HEK293 (cell line): ENCODE measurements at regions not wholly inside any gene's neighbourhood (a gene's known extent, or its start where the extent isn't known, plus 50 kb on each side); places are given as distances from the start of the nearest gene placed in this dataset.

ENCODE experiments used
- CTCF ChIA-PET: fragments of 350-600 bp; formaldehyde crosslinking; extraction: SDS; loops from one replicate; lab custom pipeline; 2021; ENCODE audit warnings: antibody characterized with exemption; lab: Yijun Ruan, JAX
- POLR2A ChIA-PET: fragments of 300-600 bp; formaldehyde crosslinking; extraction: SDS; loops from one replicate; lab custom pipeline; 2020; ENCODE audit warnings: antibody characterized with exemption, inconsistent platforms; lab: Yijun Ruan, JAX
- H3K27ac ChIP-seq: fragments of 200-500 bp; sonication (Bioruptor generic); 2 replicates; pipeline ENCODE4 v1.5.1; 2014; ENCODE audit warnings: low read depth, low read length, control low read depth, inconsistent platforms; ENCODE audit errors: extremely low read depth
- H3K36me3 ChIP-seq, 2 experiments: fragments of 200-500 bp in 1 of 2; sonication (Bioruptor generic) in 1 of 2; 1 replicate in 1 of 2; 2 replicates in 1 of 2; pipeline ENCODE4 v1.5.1; 2014 to 2017; ENCODE audit warnings: inconsistent platforms in 2 of 2, low read length in 2 of 2; ENCODE audit not compliant: control insufficient read depth in 2 of 2, insufficient read depth in 1 of 2
- H3K4me1 ChIP-seq: fragments of 200-500 bp; sonication (Bioruptor generic); 2 replicates; pipeline ENCODE4 v1.5.1; 2014; ENCODE audit warnings: mild to moderate bottlenecking, low read length, inconsistent platforms; ENCODE audit not compliant: control insufficient read depth, insufficient read depth
- H3K4me3 ChIP-seq: 2 replicates; pipeline ENCODE4 v1.5.1; 2011; ENCODE audit warnings: low read depth, mild to moderate bottlenecking, control low read depth, low read length, moderate library complexity
- H3K9me3 ChIP-seq: fragments of 200-500 bp; sonication (Bioruptor generic); 2 replicates; pipeline ENCODE4 v1.5.1; 2014; ENCODE audit warnings: low read depth, low read length, inconsistent platforms; ENCODE audit not compliant: control insufficient read depth, insufficient read depth
- BCL11A ChIP-seq: fragments of 450-650 bp; formaldehyde crosslinking; IDR thresholded peaks from 2 replicates; pipeline ENCODE4 v1.5.1; 2016; ENCODE audit warnings: low read depth, missing biosample characterization, missing genetic modification characterization
- KLF1 ChIP-seq: fragments of 450-650 bp; formaldehyde crosslinking; IDR thresholded peaks from 2 replicates; pipeline ENCODE4 v1.5.1; 2016; ENCODE audit warnings: missing biosample characterization, missing genetic modification characterization
- KLF8 ChIP-seq: fragments of 450-650 bp; formaldehyde crosslinking; IDR thresholded peaks from 2 replicates; pipeline ENCODE4 v1.5.1; 2016; ENCODE audit warnings: missing biosample characterization, missing genetic modification characterization
- SETDB1 ChIP-seq: IDR thresholded peaks from one replicate; pipeline ENCODE4 v1.6.1; 2017; ENCODE audit warnings: mild to moderate bottlenecking, low read length, moderate library complexity, mixed read lengths; ENCODE audit not compliant: insufficient read length
- TRIM28 ChIP-seq: IDR thresholded peaks from 2 replicates; pipeline ENCODE4 v1.6.1; 2011; ENCODE audit warnings: low read length, control low read depth, borderline replicate concordance
- WT1 ChIP-seq: fragments of 450-650 bp; formaldehyde crosslinking; IDR thresholded peaks from 2 replicates; pipeline ENCODE4 v1.5.1; 2016; ENCODE audit warnings: missing biosample characterization, missing genetic modification characterization
- YY1 ChIP-seq: fragments of 450-650 bp; formaldehyde crosslinking; IDR thresholded peaks from 2 replicates; pipeline ENCODE4 v1.5.1; 2018; ENCODE audit warnings: missing biosample characterization, missing genetic modification characterization
- ZBTB20 ChIP-seq: fragments of 450-650 bp; formaldehyde crosslinking; IDR thresholded peaks from 2 replicates; pipeline ENCODE4 v1.5.1; 2016; ENCODE audit warnings: missing biosample characterization, missing genetic modification characterization
- ZNF10 ChIP-seq: fragments of 450-650 bp; formaldehyde crosslinking; IDR thresholded peaks from 2 replicates; pipeline ENCODE4 v1.5.1; 2017; ENCODE audit warnings: missing biosample characterization, missing genetic modification characterization
- ZNF114 ChIP-seq: fragments of 450-650 bp; formaldehyde crosslinking; IDR thresholded peaks from 2 replicates; pipeline ENCODE4 v1.5.0; 2017; ENCODE audit warnings: missing biosample characterization, missing genetic modification characterization
- ZNF155 ChIP-seq: fragments of 450-650 bp; formaldehyde crosslinking; IDR thresholded peaks from 2 replicates; pipeline ENCODE4 v1.5.1; 2016; ENCODE audit warnings: missing biosample characterization, missing genetic modification characterization
- ZNF214 ChIP-seq: fragments of 450-650 bp; formaldehyde crosslinking; IDR thresholded peaks from 2 replicates; pipeline ENCODE4 v1.5.1; 2017; ENCODE audit warnings: missing biosample characterization, mild to moderate bottlenecking, missing genetic modification characterization, borderline replicate concordance
- ZNF248 ChIP-seq: fragments of 450-650 bp; formaldehyde crosslinking; IDR thresholded peaks from 2 replicates; pipeline ENCODE4 v1.5.1; 2017; ENCODE audit warnings: missing biosample characterization, missing genetic modification characterization
- ZNF302 ChIP-seq: fragments of 450-650 bp; formaldehyde crosslinking; IDR thresholded peaks from 2 replicates; pipeline ENCODE4 v1.5.1; 2016; ENCODE audit warnings: missing biosample characterization, missing genetic modification characterization, low read depth
- ZNF335 ChIP-seq: fragments of 450-650 bp; formaldehyde crosslinking; conservative IDR thresholded peaks from 2 replicates; pipeline ENCODE4 v1.5.1; 2016; ENCODE audit warnings: missing biosample characterization, missing genetic modification characterization
- ZNF341 ChIP-seq: fragments of 450-650 bp; formaldehyde crosslinking; IDR thresholded peaks from 2 replicates; pipeline ENCODE4; 2016; ENCODE audit warnings: low read depth, missing biosample characterization, missing genetic modification characterization
- ZNF350 ChIP-seq: fragments of 450-650 bp; formaldehyde crosslinking; IDR thresholded peaks from 2 replicates; pipeline ENCODE4 v1.5.0; 2017; ENCODE audit warnings: missing biosample characterization, mild to moderate bottlenecking, missing genetic modification characterization
- ZNF354C ChIP-seq: fragments of 450-650 bp; formaldehyde crosslinking; IDR thresholded peaks from 2 replicates; pipeline ENCODE4 v1.5.1; 2016; ENCODE audit warnings: missing biosample characterization, missing genetic modification characterization, low read depth, borderline replicate concordance
- ZNF48 ChIP-seq: fragments of 450-650 bp; formaldehyde crosslinking; IDR thresholded peaks from 2 replicates; pipeline ENCODE4 v1.5.1; 2016; ENCODE audit warnings: missing biosample characterization, missing genetic modification characterization
- ZNF514 ChIP-seq: fragments of 450-650 bp; formaldehyde crosslinking; IDR thresholded peaks from 2 replicates; pipeline ENCODE4 v1.5.1; 2016; ENCODE audit warnings: missing biosample characterization, missing genetic modification characterization
- ZNF560 ChIP-seq: fragments of 450-650 bp; formaldehyde crosslinking; IDR thresholded peaks from 2 replicates; pipeline ENCODE4 v1.5.1; 2017; ENCODE audit warnings: missing biosample characterization, missing genetic modification characterization, borderline replicate concordance
- ZNF561 ChIP-seq: fragments of 450-650 bp; IDR thresholded peaks from 2 replicates; pipeline ENCODE4 v1.5.1; 2018; ENCODE audit warnings: missing biosample characterization, missing genetic modification characterization, borderline replicate concordance
- ZNF571 ChIP-seq: fragments of 450-650 bp; formaldehyde crosslinking; IDR thresholded peaks from 2 replicates; pipeline ENCODE4 v1.5.0; 2017; ENCODE audit warnings: missing biosample characterization, missing genetic modification characterization
- ZNF610 ChIP-seq: fragments of 450-650 bp; formaldehyde crosslinking; IDR thresholded peaks from 2 replicates; pipeline ENCODE4 v1.5.1; 2016; ENCODE audit warnings: missing biosample characterization, missing genetic modification characterization, borderline replicate concordance
- ZNF639 ChIP-seq: fragments of 450-650 bp; formaldehyde crosslinking; IDR thresholded peaks from 2 replicates; pipeline ENCODE4 v1.5.1; 2016; ENCODE audit warnings: missing biosample characterization, missing genetic modification characterization
- ZNF660 ChIP-seq: fragments of 450-650 bp; IDR thresholded peaks from 2 replicates; pipeline ENCODE4 v1.5.1; 2018; ENCODE audit warnings: missing biosample characterization, mild to moderate bottlenecking, missing genetic modification characterization
- ZNF768 ChIP-seq: fragments of 450-650 bp; formaldehyde crosslinking; IDR thresholded peaks from 2 replicates; pipeline ENCODE4 v1.5.1; 2018; ENCODE audit warnings: missing biosample characterization, mild to moderate bottlenecking, missing genetic modification characterization
- ZNF792 ChIP-seq: fragments of 450-650 bp; formaldehyde crosslinking; IDR thresholded peaks from 2 replicates; pipeline ENCODE4 v1.5.1; 2016; ENCODE audit warnings: missing biosample characterization, missing genetic modification characterization
- TF ChIP-seq, protein P1 (sequence below): fragments of 450-650 bp; IDR thresholded peaks from 2 replicates; pipeline ENCODE4 v1.5.1; 2018; ENCODE audit warnings: missing biosample characterization, missing genetic modification characterization

GRCh38 chr2:172332507-172332906 lies 94.9 kb upstream of the ITGA6 start (continued):
- no peak for TF ChIP-seq ZNF335
- no peak for TF ChIP-seq ZNF660
- no peak for TF ChIP-seq WT1 (tag by site-specific recombination)
- no peak for TF ChIP-seq ZNF350 (tag by site-specific recombination)
- no peak for TF ChIP-seq ZNF341 (tag by site-specific recombination)
- no peak for TF ChIP-seq ZNF155 (tag by site-specific recombination)
- TF ChIP-seq ZNF248: no peak
- no peak for TF ChIP-seq ZNF560 (tag by site-specific recombination)
- TF ChIP-seq ZNF354C (tag by site-specific recombination): no peak

- Histone ChIP-seq H3K4me1 (no peaks in the 10 kb centered on the region), H3K4me3 (no peak overlapping the region), H3K27ac (no peak overlapping the region), H3K9me3 (no peaks in the 10 kb centered on the region), H3K36me3 (no peaks in the 10 kb centered on the region)
- TF ChIP-seq ZNF639 (tag by site-specific recombination) (no peak), ZNF302 (tag by site-specific recombination) (no peak), YY1 (tag by site-specific recombination) (no peak), ZNF114 (tag by site-specific recombination) (no peak)
- ChIA-PET POLR2A (no interaction called here), CTCF (no interaction called here)
These were observed 94.0 kb upstream of the ITGA6 start for GRCh38 chr2:172333235-172333977.

GRCh38 chr2:172333978-172334330 lies 93.4 kb upstream of the ITGA6 start:
- TF ChIP-seq TRIM28: no peak
- H3K9me3 ChIP-seq: no peaks in the 10 kb centered on the region
- no peaks in the 10 kb centered on the region for H3K36me3 ChIP-seq
- ChIA-PET CTCF (no interaction called here), POLR2A (no interaction called here)
- H3K4me1 ChIP-seq: no peaks in the 10 kb centered on the region
- no peak overlapping the region for H3K27ac ChIP-seq
- no peak overlapping the region for H3K4me3 ChIP-seq

DNA sequence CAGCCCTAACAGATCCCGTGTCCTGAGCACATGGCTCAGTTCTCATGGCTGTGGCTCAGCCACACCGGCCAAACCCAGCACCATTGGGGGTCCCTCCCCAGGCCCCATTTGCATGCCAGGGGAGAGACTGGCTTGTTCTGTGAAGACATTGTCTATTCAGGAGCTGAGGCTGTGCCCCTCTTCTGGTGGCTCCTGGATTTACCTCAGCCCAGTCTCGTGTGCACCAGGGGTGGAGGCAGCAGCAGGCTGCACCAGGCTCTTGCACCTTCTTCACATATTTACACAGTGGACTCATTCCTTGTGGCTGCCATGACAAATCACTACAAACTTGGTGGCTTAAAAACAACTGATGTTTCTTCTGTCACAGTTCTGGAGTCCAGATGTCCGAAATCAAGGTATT lies 92.4 kb upstream of the ITGA6 start:
- CTCF ChIA-PET: no interaction called here
- Histone ChIP-seq H3K4me3 (no peak overlapping the region), H3K36me3 (no peaks in the 10 kb centered on the region), H3K9me3 (no peaks in the 10 kb centered on the region), H3K4me1 (no peaks in the 10 kb centered on the region), H3K27ac (no peak overlapping the region)
- POLR2A ChIA-PET: no interaction called here
- TF ChIP-seq ZNF214 (tag by site-specific recombination) (no peak), ZNF561 (tag by site-specific recombination) (no peak), ZNF10 (tag by site-specific recombination) (no peak), ZNF792 (tag by site-specific recombination) (no peak), ZNF768 (tag by site-specific recombination) (no peak), ZNF514 (tag by site-specific recombination) (no peak), ZBTB20 (tag by site-specific recombination) (no peak), ZNF571 (no peak), KLF1 (no peak), BCL11A (tag by site-specific recombination) (no peak), KLF8 (tag by site-specific recombination) (no peak), ZNF560 (tag by site-specific recombination) (no peak), ZNF610 (tag by site-specific recombination) (no peak), SETDB1 (no peak), ZNF48 (tag by site-specific recombination) (no peak)
- TF ChIP-seq, protein P1, sequence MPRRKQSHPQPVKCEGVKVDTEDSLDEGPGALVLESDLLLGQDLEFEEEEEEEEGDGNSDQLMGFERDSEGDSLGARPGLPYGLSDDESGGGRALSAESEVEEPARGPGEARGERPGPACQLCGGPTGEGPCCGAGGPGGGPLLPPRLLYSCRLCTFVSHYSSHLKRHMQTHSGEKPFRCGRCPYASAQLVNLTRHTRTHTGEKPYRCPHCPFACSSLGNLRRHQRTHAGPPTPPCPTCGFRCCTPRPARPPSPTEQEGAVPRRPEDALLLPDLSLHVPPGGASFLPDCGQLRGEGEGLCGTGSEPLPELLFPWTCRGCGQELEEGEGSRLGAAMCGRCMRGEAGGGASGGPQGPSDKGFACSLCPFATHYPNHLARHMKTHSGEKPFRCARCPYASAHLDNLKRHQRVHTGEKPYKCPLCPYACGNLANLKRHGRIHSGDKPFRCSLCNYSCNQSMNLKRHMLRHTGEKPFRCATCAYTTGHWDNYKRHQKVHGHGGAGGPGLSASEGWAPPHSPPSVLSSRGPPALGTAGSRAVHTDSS (tag by site-specific recombination): no peak
